GM18505 (cell line): ENCODE measurements at regions not wholly inside any gene's neighbourhood (a gene's known extent, or its start where the extent isn't known, plus 50 kb on each side); places are given as distances from the start of the nearest gene placed in this dataset.

Experiments used
- ATAC-seq: cut with Tn5 transposase; IDR thresholded peaks from one replicate; pipeline ENCODE4 v1.9.1; 2021; ENCODE audit not compliant: unreplicated experiment
- POLR2A ChIP-seq: IDR thresholded peaks from 4 replicates; pipeline ENCODE4 v1.6.1; 2011; ENCODE audit warnings: borderline replicate concordance; ENCODE audit not compliant: insufficient read depth, insufficient read length; ENCODE audit errors: extremely low read depth

- no peak for TF ChIP-seq POLR2A
- no peak for ATAC-seq
These were observed 390.7 kb upstream of the CTSO start for GRCh38 chr4:156344397-156344796.

GRCh38 chr4:156336511-156336910, 382.8 kb upstream of the CTSO start:
- ATAC-seq: no peak
- TF ChIP-seq POLR2A: no peak

GRCh38 chr4:156335721-156336120, 382.1 kb upstream of the CTSO start:
- no peak for ATAC-seq
- no peak for TF ChIP-seq POLR2A

- no peak for ATAC-seq
- TF ChIP-seq POLR2A: no peak
These were observed 376.9 kb upstream of the CTSO start for GRCh38 chr4:156330436-156331031.

- no peak for TF ChIP-seq POLR2A
- ATAC-seq: no peak
These were observed 376.1 kb upstream of the CTSO start for GRCh38 chr4:156329779-156330178.

- ATAC-seq: no peak
- no peak for TF ChIP-seq POLR2A
These were observed 375.2 kb upstream of the CTSO start for GRCh38 chr4:156328882-156329281.

GRCh38 chr4:156326246-156326645, 372.6 kb upstream of the CTSO start:
- no peak for TF ChIP-seq POLR2A
- no peak for ATAC-seq

- no peak for TF ChIP-seq POLR2A
- ATAC-seq: no peak
These were observed 368.9 kb upstream of the CTSO start for GRCh38 chr4:156322592-156322991.

GRCh38 chr4:156321203-156321602, 367.5 kb upstream of the CTSO start:
- TF ChIP-seq POLR2A: no peak
- no peak for ATAC-seq

- ATAC-seq: no peak
- no peak for TF ChIP-seq POLR2A
These were observed 359.8 kb upstream of the CTSO start for GRCh38 chr4:156313497-156313896.

GRCh38 chr4:156312261-156312847, 358.7 kb upstream of the CTSO start:
- TF ChIP-seq POLR2A: no peak
- ATAC-seq: no peak

- no peak for TF ChIP-seq POLR2A
- no peak for ATAC-seq
These were observed 355.4 kb upstream of the CTSO start for GRCh38 chr4:156309031-156309430.

GRCh38 chr4:156303708-156304107, 350.0 kb upstream of the CTSO start:
- TF ChIP-seq POLR2A: no peak
- ATAC-seq: no peak

GRCh38 chr4:156298230-156298629, 344.6 kb upstream of the CTSO start:
- no peak for ATAC-seq
- TF ChIP-seq POLR2A: no peak
